HG02678 (cell line): ENCODE measurements at regions not wholly inside any gene's neighbourhood (a gene's known extent, or its start where the extent isn't known, plus 50 kb on each side); places are given as distances from the start of the nearest gene placed in this dataset.
A peak's percentile ranks its signal among the peaks of the same experiment; 100 is the strongest.
"Not testable (repeated sequence)": the region's sequence is repeated elsewhere in the genome, so short reads cannot be mapped to it uniquely, and the experiment has no call there.

Experiments
- ATAC-seq: cut with Tn5 transposase; IDR thresholded peaks from one replicate; pipeline ENCODE4 v1.9.1; 2021; ENCODE audit warnings: mild to moderate bottlenecking, moderate library complexity; ENCODE audit not compliant: unreplicated experiment

DNA sequence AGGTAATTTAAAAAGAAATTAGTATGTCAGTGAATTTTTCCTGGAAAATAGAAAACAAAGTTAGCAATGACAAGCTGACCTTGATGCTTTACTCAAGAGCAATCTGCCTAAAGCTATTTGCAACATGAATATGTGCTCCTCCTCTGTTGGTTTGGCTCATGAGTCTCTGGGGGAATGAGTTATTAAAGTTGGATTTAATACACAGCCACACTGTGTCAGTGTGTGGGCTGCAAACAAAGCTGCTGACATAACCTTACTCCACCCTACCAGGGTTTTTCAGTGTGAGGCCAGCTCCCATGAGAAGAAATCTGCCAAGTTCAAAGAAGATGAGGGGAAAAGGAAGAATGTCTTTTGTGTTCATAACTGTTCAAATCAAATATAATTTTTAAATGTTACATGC lies 280.5 kb downstream of the TLL1 start:
- no peak for ATAC-seq

DNA sequence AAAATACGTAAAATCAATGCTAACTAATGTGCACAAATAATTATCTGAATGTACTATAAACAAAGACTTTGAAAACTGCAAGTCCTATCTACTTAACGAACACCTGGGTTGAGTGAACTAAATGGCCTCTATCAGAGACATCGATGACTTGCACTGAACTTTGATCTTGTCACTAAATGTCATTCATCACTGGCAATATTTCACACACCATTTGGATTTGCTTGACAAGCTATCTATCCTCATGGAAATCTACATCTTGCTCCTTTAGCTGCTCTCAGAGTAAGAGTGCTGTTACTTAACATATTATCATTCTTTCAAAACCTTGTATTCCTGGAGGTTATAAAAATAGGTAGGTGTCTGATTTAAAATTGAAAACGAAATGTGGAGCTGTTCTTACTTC lies 289.3 kb downstream of the TLL1 start:
- no peak for ATAC-seq

DNA sequence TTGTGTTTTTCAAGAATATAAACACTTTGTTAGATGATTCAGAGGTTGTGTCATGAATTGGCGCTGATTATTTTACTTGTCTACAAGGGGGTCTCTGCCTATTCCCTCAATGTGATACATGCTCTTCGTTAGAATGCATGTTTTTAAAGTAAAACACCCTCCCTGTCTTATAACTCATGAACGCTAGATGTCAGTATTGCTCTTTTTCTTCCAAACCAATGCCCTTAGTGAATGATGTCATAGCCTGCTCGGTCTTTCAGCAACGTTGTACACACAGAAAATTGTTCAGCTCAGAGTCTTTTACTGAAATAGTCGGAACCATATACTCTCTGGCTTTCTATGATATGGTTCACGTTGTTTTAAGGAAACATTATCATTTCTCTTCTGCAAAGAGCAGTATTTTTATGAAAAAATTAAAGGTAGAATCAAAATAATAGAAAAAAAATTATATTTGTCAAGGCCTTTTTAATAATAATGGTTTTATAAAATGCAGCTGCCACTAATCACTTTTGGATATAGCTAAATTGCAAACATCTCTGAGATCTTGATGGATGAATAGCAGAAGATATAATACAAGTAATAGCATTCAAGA lies 292.9 kb downstream of the TLL1 start:
- ATAC-seq, result peak; percentile 99

DNA sequence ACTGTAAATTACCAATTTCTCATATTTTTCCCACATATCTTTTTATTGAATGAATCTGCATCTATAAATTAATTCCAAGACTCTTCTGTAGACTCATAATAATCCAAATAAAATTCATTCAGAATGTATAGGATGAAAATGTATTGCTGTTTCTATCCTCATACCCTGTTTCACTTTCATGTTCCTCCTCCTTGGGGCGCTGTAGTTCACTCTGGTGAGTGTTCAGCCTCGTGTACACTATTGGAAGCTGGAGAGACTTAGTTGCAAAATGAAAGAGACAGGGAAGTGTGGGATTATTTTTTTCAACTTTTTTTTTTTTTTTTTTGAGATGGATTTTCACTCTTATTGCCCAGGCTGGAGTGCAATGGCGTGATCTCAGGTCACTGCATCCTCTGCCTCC lies 296.1 kb downstream of the TLL1 start:
- ATAC-seq, result no peak

DNA sequence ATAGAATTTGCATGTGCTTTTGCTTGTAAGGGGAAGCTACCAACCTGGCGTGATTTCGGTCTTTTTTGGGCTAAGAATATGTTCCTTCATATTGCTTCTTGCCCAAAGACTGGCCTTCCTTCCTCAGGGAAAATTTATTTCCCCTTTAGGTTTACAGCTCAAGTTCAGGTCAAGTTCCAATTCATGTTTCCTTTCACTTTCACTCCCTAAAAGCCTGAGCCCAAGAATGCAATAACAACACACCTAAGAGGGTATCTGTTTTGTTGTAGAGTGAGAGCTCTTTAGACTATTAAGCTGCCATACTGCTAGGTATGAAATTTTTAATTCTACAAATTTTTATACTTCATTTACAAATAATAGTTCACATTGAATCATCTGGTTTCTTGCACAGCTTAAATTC lies 299.6 kb downstream of the TLL1 start:
- ATAC-seq, result no peak

DNA sequence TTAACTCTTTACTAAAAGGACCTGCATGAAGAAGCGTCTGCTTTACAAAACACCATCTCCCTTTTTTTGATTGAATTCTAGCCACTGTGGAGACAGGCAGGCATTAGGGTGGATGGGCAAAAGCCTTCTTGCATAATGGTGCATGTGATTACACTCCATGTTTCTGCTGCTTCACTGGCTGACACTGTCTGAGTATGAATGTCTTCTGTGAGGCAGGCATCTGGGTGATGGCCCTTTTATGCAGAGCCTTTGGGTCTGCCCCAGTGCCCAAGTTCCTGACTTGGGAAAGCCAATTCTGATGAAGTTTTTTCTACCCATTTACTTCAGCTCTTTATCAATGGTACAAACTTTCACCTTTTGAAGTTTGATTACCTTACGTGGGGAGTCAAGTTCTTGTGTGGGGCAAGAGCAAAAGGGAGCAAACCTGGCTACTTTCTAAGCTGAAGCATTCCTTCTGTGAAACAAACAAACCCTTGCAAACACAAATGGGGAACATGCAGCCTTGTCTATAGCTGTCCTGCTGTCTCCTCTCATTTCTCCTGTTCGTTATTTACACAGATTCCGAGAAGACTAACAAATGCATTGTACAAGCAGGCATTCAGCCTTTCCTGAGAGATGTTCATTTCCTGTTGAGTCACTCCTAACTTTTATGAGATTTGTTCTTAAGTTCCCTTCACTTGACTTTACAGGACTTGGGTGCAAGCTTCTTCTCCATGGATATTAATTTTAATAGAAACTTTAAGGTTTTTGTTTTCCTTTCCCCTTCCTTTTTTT lies 301.9 kb downstream of the TLL1 start:
- ATAC-seq, result no peak

DNA sequence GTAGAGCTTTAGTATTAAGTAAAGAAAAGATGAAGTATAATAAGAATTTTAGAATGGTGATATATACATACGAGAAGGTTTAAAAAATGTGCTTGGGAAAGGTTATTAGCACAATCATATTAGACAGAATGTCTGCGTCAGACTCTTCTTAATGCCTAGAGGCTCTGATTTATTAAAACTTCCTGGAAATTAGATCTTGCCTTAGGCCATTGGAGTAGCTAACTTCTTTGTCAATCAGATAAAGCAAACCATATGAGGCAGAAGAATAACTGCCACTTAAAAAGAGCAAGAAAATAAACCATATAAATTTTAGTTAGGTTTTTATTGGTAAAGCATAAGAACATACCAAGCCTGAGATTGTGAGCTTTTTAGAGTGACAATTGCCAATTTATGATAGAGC lies 309.1 kb downstream of the TLL1 start:
- no peak for ATAC-seq

DNA sequence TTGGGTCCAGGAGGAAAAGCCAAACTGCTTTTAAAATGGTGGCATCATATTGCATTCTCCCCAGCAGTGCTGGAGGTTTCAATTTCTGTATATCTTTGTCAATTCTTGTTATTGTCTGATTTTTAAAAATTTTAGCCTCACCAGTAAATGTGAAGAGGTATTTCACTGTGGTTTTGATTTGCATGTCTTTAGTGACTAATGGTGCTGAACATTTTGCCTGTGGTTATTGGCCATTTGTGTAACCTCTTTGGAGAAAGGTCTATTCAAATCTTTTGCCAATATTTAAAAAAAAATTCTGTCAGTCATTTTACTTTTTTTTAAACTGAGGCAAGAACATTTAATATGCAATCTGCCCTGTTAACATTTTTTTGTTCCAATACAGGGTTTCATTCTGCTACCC lies 322.1 kb downstream of the TLL1 start:
- ATAC-seq, result no peak

DNA sequence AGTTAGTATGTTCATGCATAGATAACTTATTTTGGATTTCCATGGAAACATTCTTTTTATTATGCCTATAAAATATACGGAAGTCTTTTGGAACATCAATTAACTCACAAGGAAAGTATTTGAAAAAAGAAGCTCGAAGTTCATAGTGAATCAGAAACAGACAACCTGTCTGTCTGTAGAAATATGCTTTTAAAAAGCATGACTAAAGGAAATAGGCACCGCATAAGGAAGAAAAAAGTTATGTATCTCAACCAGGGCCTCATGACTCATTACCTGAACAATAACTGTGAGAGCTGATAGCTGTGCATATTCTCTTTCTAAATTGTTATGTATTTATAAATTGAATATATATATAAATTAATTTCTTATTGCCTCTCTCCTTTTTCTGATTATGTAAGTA lies 324.1 kb downstream of the TLL1 start:
- ATAC-seq, result no peak

DNA sequence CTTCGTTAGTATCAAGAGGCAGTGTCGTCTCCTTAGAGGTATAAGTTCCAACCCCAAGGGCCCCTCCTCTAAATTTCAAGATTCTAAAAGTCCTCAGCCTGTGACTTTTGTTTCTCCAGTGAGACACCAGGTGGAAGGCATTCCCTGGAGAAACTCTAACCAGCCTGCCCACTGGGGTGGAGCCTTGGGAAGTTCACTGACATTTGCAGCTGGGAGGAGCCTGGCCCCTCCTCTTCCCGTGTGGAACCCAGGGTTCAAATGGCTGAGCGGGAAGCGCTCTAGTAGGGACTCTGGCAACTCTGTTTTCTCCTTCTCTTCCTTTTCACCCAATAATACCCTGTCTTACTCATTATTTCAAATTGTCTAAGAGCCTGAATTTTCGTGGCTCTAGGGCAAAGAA lies 325.0 kb downstream of the TLL1 start:
- ATAC-seq, result no peak

DNA sequence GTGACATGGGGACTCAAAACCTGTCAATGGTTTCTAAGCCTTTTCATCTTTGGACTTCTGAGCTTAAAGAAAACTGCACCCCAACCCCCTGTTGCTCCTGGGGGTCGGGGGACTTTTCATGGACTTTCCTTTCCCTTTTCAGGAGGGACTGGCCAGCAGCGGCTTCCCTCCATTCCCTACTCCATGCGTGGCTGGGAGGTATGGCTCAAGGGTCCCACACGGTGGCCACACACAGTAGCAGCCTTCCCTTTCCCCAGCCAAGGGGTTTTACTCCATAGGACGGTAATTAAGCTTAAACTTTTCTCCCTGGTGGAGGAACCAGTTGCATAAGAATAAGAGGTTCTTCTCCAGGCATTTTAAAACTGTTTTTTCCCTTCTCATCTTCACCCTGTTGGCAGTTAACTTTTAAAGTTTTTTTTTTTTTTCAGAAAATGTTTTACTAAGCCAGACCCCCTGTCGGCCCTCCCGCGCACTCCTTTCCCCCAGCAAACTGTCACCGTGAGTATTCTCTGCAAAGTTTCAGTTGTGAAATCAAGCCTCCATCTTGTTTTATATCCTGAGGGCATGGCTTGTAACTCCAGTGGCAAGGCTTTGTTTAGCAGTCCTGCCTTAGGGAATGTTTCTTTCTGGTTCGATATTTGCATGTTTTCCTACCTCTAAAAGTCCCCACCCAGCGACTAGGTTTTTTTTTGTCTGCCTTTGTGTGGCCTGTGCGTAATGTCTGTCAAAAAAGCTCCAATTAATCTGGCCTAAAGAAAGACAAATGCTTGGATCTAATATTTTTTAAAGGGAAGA lies 325.7 kb downstream of the TLL1 start:
- ATAC-seq, result no peak

DNA sequence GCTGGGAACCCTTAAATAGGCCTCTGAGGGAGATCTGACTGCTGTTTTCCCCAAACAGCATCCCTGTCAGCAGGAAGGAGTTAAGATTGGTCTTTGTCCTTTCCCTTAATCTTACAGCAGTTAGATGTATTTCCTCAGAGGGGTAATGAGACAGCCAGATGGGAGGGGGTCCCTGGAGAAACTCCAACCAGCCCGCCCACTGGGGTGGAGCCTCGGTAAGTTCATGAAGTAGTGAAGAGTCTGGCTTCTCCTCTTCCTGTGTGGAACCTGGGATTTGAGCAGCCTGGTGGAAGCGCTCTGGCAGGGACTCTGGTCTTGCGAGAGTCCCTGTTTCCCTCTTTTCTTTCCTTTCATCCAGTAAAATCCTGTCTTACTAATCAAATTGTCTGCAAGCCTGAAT lies 330.0 kb downstream of the TLL1 start:
- no peak for ATAC-seq

DNA sequence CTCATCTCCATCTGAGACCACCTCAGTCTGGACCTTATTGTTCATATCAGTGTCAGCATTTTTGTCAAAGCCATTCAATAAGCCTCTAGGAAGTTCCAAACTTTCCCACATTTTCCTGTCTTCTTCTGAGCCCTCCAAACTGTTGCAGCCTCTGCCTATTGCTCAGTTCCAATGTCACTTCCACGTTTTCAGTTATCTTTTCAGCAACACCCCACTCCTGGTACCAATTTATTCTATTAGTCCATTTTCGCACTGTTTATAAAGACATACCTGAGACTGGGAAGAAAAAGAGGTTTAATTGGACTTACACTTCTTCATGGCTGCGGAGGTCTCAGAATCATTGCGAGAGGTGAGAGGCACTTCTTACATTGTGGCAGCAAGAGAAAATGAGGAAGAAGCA lies 339.3 kb downstream of the TLL1 start:
- ATAC-seq, result not testable (repeated sequence)

DNA sequence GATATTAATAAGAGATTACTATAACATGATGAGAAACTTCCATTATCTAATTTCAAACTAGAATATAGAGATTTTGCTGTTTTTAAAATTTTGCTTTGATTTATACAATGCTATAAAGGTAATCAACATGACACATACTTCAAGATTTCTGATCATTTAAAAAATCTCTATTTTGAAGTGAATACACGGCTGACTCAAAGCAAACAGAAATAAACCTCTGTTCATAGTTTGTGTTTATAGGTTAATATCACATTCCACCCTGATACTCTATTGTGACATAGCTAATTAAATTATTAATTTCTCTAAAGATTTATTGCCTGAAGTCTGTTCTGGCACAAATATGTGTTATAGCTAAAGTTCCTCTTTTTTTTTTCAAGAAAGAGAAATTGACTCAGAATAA lies 349.2 kb downstream of the TLL1 start:
- ATAC-seq, result no peak

DNA sequence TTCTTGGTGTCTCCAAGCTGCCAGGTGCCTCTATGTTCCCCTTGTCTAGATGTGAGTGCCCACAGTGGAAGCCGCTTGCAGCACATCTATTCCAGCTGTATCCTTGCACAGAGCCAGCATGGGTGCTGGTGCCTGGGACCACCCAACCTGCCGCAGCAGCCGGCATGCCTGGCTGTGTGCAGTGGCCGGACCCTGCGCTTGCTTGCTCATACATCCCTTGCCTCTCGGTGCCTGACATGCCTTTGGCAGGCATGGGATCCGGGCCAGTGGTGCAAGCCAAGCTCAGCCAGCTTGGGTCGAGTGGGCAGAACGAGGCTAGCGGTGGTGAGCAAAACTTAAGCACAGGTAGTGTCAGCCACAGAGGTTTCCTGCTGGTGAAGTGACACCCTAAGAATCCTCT lies 355.1 kb downstream of the TLL1 start:
- no peak for ATAC-seq

DNA sequence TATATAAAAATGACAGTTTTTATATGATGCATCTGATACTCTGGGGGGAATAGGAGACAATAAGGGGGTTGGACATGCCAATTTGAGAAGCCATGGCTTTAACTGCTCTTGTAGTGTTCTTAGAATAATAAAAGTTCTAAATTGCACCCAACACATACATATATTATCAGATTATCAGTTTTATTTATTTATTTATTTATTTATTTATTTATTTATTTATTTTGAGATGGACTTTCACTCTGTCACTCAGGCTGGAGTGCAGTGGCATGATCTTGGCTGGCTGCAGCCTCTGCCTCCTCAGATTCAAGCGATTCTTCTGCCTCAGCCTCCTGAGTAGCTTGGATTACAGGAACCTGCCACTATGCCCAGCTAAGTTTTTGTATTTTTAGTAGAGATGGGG lies 356.8 kb downstream of the TLL1 start:
- no peak for ATAC-seq

DNA sequence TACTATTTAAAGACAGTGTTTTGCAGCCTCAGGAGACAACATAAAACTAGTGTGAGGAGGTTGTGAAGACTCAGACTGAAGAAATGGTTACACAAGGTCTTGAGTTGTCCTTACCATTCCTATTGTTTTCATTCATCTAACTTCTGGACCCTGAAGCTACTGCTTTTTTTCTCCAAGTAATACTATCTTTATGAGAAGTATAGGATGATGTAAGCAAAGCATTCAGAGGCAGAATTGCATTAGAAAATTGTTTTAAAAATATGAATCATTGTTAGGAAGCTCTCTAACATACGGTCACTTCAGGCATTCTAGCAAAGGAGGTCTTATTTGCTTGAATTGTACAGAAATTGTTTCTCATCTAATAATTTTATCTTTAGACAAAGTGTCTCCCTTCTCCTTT lies 357.8 kb downstream of the TLL1 start:
- ATAC-seq, result no peak

DNA sequence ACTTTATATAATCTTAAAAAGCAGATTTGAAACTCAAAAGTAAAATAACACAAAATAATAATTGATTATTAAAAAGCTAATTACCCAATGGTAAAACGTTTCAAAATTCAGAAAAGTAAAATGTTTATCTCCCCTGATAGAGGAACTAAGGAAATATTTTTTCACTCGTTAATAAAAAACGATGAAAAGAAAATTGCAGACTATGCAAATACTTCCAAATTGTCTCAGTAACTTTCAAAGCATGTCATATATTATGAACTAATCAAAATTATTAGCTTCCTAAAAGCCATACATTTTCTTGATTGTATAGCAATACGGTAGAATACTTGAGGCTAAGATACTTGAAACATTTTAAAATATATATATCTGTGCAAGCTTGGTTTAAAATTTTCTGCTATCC lies 366.3 kb downstream of the TLL1 start:
- ATAC-seq, result no peak

DNA sequence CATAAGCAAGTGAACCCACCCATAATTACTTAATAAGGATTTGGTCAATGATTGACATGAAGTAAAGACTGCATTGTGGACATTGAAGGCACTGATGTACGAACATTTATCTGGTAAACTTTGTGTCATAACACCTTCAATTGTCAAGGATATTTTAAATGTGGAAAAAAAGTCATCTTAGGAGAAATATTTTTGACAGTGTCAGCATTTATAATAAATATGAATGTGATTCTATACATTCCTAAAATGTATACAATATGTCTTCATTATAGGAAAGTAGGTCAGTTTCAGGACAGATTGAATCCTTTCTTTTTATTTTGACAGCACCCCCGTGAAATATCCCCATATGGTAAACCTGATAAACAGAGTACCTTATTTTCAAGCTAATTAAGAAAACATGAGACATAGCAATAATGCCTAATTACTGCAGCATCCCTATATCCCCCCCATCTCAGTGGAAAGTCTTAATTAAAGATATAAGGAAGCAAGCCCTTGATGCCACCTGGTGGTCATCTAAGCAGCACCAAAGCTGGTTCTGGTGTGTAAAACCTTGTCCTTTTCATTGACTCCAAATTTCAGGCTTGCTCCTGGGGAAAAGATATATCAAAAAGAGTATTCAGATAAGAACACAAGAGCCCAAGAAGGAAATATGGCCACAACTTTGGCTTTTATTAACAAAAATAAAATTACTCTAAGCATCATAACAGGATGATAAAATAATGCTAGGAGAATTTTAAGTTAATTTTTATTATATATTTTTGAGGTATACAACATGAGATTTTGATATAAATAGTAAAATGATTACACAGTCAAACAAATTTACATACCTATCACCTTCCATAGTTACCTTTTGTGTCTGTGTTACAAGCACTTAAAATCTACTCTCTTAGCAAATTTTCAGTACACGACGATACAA lies 379.7 kb downstream of the TLL1 start:
- ATAC-seq, result no peak

DNA sequence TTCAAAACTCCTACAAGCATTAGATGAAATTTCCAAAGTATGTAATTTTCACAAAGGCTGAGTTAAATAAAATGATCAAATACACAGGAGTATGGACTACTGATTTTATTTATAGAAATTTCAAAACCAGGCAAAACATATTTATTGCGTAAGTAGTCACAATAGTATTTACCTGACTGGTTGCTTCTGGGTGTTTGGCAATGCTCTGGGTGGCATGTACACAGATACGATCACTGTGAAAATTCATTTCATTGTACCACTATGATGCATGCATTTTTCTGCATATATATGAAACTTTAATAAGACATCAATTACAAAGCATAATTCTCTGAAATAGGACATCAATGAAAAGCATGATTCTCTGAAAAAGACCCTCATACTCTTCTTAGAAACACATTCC lies 384.2 kb downstream of the TLL1 start:
- ATAC-seq, result no peak

DNA sequence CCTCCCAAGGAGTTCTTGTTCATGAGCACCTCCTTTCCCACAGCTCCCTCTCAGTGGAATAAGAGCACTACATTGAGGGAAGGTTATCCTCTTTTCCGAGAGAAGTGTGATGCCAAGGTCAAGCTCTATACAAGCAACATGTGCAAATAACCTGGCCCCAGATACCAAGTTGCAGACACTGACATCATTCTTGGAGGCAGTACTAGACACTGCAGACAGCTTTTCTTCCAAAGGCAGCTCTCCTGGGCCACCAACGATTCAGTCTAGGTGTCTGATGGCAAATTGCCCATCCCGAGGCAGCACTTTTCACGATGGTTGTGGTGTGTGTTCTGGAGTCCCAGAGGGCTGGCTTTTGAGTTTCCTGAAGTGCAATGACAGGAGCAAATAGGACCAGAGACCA lies 384.9 kb downstream of the TLL1 start:
- no peak for ATAC-seq
